GM19238 (cell line): ENCODE measurements at regions not wholly inside any gene's neighbourhood (a gene's known extent, or its start where the extent isn't known, plus 50 kb on each side); places are given as distances from the start of the nearest gene placed in this dataset.

ENCODE experiments used
- DNase-seq: peaks from one replicate; pipeline ENCODE4 v3.0.0; 2011; ENCODE audit warnings: low spot score; ENCODE audit not compliant: insufficient read length

DNA sequence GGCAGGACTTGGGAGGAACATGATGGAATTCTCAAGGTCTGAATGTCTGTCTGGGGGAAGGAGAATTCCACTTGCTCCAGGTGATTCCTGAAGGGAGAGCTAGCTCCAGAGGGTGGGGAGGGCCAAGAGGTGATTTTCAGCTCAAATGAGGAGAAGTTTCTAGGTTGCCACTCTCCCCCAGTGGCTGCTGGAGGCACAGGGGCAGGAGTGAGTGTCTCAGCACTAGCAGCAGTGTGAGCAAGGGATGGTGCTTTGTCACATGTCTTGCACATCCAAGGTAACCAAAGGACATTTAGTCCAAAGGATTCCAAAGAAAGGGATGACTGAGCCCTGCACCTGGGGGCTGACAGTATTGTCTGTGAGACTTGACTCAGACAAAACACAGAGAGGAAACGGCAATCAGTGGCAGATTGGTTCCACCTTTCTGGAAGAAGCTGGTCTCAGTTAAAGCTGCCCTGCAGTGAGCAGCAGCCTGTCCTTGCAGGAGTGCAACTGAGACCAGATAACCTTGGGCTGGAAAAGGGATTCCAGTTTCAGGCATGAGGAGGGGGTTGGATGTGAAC, 51.2 kb upstream of the PCBD1 start:
- no peak for DNase-seq

DNA sequence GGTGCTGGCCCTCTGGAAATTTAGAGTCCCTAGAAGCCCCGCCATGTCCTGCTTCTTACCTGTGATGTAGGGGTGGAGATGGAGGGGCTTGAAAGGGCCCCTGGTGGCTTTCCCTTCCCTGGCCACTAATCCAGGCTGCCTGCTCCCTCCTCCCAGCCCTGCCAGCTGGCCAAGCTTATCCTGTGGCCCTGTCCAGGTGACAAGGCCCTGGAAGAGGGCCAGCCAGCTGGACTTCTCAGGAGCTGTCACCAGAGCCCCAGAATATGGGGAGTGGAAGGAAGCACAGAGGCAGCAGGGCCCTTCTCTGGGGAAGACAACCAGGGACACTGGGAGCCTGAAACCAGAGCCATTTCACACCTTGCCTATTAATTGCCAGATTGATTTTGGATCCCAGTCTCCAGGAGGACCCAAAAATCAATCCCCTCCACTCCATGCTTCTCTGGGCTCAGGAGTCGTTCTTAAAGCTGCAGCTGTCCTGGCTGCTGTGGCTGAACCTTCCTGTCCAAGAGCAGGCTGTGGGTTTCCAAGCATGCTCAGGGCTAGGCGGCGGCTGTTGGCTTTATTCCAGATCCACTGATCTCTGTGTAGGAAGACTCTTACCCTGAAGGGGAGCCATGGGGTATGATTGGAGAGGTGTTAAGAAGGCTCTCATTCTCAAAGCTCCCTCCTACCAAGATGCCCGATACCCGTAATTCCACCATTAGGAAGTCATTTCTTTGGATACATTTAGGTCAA, 52.6 kb upstream of the PCBD1 start:
- no peak for DNase-seq

DNA sequence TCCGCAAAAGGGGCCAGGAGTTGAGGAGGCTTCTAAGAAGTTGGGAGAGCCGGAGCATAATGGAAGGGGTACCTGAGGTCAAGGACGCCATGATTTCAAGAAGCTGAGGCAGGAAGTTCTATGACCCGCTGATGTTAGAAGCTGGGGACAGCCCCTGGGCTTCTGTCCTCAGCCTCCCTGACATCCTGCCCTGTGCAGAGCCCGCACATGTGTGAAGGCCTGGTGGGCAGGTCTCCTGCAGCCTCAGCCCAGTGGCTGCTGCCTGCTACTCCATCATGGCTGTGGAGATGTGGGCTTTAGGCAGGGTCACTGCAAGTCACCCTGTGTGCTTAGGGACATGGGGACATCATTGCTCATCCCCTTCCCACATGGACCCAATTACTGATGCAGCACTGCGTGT, 53.8 kb upstream of the PCBD1 start:
- no peak for DNase-seq

GRCh38 chr10:70942725-70943124, 54.4 kb upstream of the PCBD1 start:
- no peak for DNase-seq

- DNase-seq: no peak
Measured at GRCh38 chr10:70943249-70943648, 54.9 kb upstream of the PCBD1 start.

DNA sequence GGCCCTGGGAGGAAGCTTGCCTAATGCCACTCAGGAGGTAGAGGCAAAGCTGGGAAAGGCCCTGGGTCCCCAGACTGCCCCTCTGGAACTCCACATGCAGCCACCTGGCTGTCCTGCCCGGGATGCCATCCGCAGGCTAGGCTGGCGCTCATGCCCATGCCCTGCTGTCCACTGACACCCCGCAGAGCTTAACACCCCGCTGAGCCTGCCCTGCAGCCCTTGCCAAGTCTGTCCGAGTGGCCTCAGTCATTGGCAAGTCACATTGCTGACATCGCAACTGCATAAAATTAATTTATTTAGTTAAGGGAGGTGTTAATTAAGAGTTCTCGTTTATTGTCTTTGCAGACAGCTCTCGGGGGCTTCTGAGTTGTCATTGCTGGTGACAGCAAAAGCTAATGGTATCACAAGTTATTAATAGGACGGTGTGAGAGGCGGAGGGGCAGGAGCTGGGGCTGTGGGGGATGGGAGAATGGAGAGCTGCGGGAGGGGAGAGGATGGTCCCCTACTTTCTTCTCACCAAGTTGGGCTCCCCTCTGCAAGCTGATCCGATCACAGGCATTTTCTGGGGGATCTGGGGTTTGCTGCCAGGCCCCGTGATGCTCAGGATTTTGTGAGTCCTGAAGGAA, 55.6 kb upstream of the PCBD1 start:
- DNase-seq: no peak

- no peak for DNase-seq
Measured at GRCh38 chr10:70950037-70950436, 61.7 kb upstream of the PCBD1 start.

DNA sequence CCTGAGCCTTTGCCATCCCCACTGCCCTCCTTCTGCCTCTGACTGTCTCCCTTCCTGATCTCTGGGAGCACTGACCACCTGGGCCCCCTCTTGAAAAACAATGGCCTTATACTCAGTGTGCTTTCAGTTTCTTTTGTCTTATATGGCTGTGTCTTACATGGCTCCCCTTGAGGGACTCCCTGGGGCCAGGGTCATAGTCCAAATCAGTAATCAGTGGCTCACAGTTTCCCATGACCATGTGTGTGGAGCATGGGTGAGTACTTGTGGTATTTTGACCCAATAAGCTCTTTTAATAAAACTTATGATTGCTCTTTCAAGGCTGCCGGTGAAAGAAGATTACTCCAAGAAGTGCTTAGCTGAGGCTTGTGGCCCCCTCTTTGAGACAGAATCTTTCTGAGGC, 62.4 kb upstream of the PCBD1 start:
- DNase-seq: no peak

DNA sequence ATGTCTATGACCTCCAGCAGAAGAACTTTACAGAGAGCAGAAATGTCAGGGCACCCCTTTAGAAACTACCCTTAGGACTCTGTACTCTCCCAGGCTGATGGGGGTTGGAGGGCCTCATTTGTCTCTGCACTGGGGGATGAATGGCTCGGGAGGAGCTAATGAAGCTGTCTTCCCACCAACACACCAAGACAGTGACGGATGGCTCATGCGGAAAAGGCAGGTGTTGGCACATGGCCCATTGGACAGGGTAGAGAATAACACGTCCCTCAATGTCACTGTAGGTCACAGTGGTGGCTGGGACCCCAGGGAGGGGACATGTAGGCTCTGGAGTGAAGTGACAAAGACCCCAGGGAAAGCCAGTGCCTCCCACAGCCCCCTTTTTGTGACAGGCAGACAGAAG, 64.0 kb upstream of the PCBD1 start:
- no peak for DNase-seq

- DNase-seq: no peak
Measured at GRCh38 chr10:70952921-70953320, 64.6 kb upstream of the PCBD1 start.

DNA sequence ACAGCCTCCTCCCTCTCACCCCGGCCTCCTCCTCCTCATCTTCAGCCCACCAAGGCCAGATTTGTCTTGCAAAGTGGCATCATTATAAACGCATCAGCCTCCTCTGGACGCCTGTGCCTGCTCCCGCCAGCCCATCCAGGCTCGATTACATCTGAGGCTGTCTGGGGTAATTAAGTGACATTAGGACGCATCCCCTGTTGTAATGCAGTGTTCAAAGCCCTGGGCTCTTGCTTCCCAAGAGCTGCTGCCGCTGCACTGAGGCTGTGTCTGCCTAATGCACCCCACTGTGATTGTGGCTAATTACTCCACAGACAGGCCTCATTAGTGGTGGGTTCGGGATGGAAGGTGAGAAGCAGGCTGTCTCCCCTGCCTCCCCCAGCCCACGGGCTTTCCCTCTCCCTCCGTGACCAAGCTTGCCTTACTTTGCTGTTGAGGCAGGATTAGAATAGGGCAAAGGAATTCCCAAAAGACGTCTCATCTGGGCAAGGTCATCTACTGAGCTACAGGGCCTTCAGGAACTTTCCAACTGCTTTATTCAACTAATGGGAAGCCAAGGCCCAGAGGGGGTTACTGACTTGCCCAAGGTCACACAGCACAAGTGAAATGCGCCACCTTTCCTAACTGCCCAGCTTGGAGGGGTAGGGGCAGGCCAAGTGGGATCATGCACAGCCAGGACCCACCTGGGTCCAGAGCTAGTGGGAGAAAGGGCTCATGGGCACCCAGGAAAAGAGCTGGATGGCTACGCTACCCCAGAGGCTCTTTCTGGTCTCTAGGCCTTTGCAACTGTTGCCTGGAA, 66.2 kb upstream of the PCBD1 start:
- DNase-seq: no peak

DNA sequence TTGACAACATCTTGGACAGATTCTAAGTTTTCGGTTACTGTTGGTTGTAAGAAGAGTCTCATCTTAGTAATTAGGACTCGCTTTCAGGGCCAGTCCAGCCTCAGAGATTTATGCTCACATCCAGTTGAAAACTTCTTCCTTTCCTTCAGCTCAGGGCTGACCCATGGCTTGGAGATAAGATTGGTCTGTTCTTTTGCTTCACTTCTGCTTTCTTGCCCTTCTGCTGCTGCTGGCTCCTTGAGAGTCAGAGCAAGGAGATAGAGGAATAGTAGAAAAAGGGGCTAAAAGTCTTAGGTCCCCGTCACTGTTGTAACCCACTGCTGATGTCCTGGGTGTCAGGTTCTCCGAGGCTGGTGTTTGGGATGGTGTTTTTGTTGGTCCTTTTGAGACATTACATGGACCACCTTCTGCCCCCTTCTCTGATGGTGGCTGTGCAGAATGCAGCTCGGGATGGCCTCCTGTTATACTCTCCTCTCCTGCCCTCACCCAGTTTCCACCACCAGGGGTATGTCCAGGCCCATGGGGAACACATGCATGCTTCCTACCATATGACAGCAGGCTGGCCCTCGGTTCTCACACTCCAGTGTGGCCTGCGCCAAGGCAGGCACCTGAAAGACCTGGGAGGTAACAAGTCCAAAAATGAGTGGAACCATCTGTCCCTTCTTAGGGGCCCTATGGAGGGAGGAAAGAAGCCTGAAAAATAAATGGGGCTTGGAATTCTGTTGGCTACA, 67.8 kb upstream of the PCBD1 start:
- DNase-seq: no peak

GRCh38 chr10:70958396-70958795, 70.0 kb upstream of the PCBD1 start:
- DNase-seq: no peak

DNA sequence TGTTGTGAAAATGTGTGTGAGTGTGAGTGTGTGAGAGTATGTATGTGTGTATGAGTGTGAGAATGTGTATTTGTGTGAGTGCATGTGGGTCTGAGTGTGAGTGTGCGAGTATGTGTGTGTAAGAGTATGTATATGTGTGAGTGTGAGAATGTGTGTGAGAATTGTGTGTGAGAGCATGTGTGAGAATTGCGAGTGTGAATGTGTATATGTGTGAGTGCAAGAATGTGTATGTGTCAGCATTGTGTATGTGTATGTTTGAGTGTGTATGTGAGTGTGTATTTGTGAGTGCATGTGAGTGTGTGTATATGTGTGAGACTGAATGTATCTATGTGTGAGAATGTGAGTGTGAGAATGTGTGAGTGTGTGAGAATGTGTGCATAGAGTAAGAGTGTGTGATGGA, 72.0 kb upstream of the PCBD1 start:
- DNase-seq: no peak

DNA sequence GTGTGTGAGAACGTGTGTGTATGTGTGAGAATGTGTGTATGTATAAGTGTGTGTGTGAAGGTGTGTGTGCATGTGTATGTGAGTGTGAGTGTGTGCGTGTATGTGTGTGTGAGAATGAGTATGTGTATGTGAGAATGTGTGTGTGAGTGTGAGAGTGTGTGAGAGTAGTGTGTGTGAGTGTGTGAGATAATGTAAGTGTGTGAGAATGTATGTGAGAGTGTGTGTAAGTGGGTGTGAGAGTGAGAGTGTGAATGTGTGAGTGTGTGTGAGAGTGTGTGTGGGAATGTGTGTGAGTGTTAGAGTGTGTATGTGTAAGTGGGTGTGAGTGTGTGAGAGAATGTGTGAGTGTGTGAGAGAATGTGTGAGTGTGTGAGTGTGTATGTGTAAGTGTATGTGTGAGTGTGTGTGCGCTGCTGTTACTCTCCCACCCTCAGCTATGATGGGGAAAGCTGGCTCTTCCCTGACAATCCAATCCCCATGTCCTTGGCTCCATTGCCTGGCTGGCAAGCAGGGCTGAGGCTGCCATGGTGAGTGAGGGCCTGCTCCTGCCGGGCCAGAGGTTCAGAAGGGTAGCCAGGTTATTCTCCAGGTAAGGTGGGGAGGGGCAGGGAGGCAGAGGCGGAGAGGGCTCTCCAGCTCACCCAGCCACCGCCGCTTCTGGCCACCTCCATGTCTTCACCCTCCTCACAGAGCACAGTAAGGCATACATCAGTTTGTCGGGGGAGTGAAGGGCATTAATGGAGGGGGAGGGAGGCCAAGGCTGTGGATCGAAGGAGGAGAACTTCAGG, 72.6 kb upstream of the PCBD1 start:
- no peak for DNase-seq

DNA sequence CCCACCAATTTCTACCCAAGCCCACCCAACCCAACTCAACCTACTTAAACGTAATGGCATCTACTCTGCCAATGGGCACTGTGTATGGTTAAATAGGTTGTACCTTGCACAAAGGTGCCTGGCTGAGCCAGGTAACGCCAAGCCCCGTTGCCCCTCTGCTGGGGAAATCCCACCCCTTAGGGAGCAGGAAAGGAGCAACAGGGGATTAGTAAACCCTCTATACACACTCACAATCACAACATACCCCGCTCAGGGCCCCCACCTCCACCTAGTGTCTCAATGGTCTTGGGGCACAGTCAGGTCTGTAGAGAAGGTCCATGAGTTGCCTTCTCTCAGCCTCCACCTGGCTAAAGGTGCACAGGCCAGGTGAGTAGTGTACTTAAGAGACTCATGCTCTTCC, 74.3 kb upstream of the PCBD1 start:
- no peak for DNase-seq

GRCh38 chr10:70963271-70963670, 74.9 kb upstream of the PCBD1 start:
- no peak for DNase-seq

DNA sequence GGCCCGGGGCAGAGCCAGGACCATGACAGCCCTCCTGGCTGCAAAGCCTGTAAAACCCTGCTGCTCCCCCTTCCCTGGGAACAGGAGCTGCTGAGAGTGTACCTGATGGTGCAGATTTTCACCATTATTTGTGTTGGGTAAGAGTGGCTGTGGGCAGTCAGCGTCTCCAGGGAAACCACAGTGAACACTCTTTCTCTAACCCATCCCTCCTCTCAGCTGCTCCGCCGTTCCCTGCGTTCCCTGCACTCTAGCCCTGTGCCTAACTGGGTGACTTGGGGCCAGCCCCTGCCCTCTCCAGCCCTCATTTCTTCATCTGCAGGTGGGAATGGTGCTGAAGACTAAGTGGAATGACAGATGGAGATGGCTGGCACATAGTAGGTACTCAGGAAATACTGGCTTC, 75.9 kb upstream of the PCBD1 start:
- DNase-seq: no peak

- DNase-seq: no peak
Measured at GRCh38 chr10:70964881-70965280, 76.5 kb upstream of the PCBD1 start.

- no peak for DNase-seq
Measured at GRCh38 chr10:70965566-70965965, 77.2 kb upstream of the PCBD1 start.
